Activated CD8-positive, alpha-beta memory T cell treated with anti-CD3 and anti-CD28 coated beads, Interleukin-2, amount 50 U/mL, for 24 hours (primary cell): ENCODE measurements at regions not wholly inside any gene's neighbourhood (a gene's known extent, or its start where the extent isn't known, plus 50 kb on each side); places are given as distances from the start of the nearest gene placed in this dataset.

Experiments
- DNase-seq: peaks from one replicate; pipeline ENCODE4 v3.0.0-alpha.2; 2020; ENCODE audit errors: extremely low read depth

- no peak for DNase-seq
Observed at GRCh38 chr3:18295171-18295920, 129.8 kb downstream of the SATB1 start.

DNA sequence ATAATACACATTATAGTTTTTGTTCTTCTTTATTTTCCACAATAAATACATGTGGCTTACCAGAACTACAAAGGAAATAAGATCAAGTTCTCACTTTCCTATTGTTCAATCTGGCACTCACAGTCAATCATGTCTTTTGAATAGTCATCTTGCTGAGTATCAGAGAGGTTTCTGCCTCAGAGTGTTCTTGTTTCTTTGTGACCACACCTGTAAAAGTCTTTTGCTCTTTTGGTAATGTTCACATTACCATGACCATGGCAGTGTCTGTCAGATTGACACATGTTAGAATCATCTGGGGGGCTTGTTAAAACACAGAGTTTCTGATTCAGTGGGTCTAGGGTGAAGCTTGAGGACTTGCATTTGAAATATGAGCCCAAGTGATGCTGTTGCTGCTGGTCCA is 135.0 kb downstream of the SATB1 start:
- no peak for DNase-seq

DNA sequence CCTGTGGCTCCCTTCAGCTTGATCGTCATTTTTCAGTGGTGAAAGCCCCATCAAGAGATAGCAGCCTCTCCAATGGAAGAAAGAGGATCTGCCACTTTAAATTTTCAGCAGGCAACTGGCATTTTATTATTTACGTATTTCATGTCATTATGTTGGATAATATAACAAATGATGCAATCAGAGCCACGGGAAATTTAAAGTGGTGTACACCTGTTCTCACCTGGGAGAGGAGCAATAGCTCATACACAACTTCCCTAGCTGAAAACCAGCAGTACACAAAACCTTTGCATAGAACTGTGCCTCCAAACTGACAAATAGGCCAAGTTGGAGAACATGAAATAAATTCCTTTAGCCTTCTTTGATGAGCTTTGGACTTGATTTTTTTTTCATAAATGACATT is 136.9 kb downstream of the SATB1 start:
- no peak for DNase-seq

DNA sequence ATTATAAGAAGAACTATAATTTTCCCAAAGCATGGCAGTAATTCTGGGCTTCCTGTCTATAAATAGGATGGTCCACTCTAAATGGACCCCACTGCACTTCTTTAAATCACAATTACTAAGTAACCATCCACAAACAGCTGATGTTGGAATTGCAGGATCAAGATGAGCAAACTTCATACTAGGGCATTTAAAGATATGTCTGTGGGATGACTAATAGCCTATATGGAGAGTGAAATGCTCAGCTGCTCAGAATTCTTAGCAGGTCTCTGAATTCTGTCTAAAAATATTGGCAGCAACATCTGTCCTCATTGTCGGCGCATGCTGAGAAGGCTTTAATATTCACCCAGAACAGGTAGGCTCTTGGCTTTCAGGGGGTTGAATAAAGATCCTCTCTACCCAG is 140.4 kb downstream of the SATB1 start:
- no peak for DNase-seq

DNA sequence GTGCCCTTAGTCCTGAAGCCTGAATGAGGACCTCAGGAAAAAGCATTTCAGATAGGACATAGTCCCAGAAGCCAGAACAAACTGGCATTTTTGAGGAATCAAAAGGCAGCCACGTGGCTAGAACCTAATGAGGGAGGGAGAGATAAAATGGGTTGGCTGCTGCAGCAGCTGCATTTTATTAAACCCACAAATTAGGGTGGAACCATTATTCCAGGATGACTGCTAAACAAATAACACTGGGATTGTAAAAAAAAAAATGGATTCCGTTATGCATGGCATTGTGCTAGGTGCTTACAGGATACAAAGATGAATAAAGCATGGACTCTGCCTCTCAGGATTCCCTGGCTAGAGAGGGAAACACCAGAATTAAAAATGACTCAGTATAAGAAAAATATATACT is 141.5 kb downstream of the SATB1 start:
- no peak for DNase-seq

- DNase-seq: no peak
Observed at GRCh38 chr3:18282507-18282906, 142.6 kb downstream of the SATB1 start.

- no peak for DNase-seq
Observed at GRCh38 chr3:18279226-18279737, 145.9 kb downstream of the SATB1 start.

- DNase-seq: no peak
Observed at GRCh38 chr3:18264853-18265252, 160.3 kb downstream of the SATB1 start.

- no peak for DNase-seq
Observed at GRCh38 chr3:18264361-18264760, 160.8 kb downstream of the SATB1 start.

- no peak for DNase-seq
Observed at GRCh38 chr3:18258492-18258891, 166.6 kb downstream of the SATB1 start.

- no peak for DNase-seq
Observed at GRCh38 chr3:18252578-18252977, 172.6 kb downstream of the SATB1 start.

DNA sequence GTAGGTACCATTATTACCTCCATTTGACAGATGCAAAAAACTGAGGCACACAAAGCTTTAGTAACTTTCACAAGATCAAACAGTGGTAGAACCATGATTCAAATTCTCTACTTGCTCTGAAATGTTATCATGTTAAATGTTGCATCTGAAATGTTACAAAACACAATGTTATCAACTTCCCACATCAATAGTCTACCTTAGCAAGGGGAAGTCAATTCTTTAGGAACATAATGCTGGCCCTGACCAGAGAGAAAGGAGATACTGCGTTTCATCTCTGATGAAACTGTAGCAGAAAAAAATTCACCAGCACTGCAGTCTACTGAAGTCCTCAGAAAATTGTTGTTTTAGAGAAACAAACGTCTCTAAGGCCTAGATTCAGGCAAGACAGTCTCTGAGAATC is 174.1 kb downstream of the SATB1 start:
- DNase-seq: no peak

GRCh38 chr3:18249126-18249525 is 176.0 kb downstream of the SATB1 start:
- DNase-seq: no peak

GRCh38 chr3:18247776-18248310 is 177.3 kb downstream of the SATB1 start:
- DNase-seq: no peak

GRCh38 chr3:18247139-18247695 is 177.9 kb downstream of the SATB1 start:
- DNase-seq: no peak

DNA sequence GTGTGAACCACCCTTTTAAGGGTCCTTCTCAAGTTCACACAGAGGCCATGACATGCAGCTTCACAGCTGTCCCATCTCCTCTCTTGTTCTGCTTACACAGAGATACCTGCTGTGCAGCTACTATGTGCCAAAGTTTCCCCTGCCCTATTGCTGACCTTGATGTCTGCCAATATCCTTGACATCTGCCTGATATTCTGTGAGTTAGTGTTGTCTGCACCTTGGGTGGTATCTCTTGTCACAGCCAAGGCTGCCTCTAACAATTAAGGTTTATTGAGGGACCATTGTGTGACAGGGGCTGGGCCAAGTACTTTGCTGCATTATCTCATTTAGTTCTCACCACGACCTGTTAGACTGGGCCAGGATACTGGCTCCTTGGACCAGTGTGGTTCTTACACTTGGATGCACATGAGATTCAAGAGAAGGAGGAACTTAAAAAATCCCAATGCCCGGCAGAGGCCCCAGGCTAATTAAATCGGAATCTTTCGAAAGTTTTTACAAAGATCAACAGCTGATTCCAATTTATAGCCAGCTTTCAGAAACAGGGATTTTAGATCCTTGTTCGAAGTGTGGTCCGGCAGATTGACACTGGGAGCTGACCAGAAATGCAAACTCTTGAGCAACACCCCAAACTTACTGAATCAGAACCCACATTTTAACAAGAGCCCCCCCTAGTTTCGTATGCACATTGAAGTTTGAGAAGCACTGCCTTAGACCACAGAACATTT is 178.6 kb downstream of the SATB1 start:
- no peak for DNase-seq

- no peak for DNase-seq
Observed at GRCh38 chr3:18245721-18246120, 179.4 kb downstream of the SATB1 start.

DNA sequence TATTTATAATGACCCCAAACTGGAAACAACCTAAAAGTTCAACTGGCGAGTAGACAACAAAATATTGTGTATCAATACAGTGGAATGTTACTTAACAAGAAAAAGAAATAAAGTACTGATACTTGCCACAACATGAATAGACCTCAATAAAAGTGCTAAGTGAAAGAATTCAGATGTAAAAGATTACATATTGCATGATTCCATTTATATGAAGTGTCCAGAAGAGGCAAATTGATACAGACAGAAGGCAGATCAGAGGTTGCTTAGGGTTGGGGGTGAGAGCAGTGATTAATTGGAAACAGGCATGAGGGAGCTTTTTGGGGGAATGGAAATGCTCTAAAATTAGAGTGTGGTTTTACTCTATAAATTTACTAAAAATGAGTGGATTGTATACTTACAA is 183.3 kb downstream of the SATB1 start:
- no peak for DNase-seq

DNA sequence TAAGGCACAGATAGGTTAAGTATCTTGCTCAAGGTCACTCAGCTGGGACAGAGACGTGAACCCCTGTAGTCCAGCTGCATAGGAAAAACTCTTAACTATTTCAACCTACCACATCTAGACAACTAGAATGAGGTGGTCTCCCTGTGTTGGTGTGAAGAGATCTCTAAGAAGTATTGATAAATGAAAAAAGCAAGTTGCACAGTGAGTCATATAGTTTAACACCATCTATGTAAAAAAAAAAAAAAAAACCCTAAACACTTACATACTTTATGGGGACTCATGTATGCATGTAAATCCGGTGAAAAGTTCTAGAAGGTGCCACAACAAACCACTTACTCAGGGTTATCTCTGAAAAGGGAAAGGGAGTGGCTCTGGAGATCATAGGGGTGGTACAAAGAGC is 185.5 kb downstream of the SATB1 start:
- DNase-seq: no peak

DNA sequence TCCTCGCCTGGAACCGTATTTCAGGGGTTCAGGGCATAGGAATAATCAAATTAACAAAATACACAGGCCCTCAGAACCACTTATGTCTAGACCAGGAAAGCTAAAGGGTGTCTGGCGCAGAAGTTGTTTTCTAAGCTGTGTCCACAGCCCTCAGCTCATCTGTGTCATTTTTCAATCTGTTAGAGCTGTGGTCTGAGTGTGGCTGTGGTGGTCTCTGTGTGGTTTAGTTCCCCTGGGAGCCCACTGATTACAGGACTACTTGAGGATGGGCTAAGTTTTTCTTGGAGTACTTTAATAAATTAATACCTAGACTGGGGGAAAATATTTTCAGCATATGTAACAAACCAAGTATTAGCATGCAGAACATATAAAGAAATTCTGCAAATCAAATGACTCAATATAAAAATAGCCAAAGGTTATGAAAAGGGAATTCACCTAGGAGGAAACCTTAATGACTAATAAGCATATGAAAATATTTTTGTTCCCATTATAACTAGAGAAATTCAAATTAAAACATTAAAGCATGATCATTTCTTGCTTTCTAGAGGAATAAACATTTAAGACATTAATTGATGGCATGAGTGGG is 186.3 kb downstream of the SATB1 start:
- no peak for DNase-seq

- DNase-seq: no peak
Observed at GRCh38 chr3:18238332-18238731, 186.8 kb downstream of the SATB1 start.

- no peak for DNase-seq
Observed at GRCh38 chr3:18237251-18238005, 187.7 kb downstream of the SATB1 start.
